ENCODE measurements at regions not wholly inside any gene's neighbourhood (a gene's known extent, or its start where the extent isn't known, plus 50 kb on each side); places are given as distances from the start of the nearest gene placed in this dataset.

- TF ChIP-seq JUNB (IDR thresholded peaks at IDR 0.05) (no peak), SIN3A (IDR thresholded peaks at IDR 0.05; ENCODE audit: low read depth, low read length) (no peak), IKZF1 (conservative IDR thresholded peaks at IDR 0.05) (no peak), EZH2 (IDR thresholded peaks at IDR 0.05; ENCODE audit: borderline replicate concordance, control insufficient read depth, low read depth, low read length) (no peak)
Observed at GRCh38 chr6:44011350-44011920, 115.8 kb downstream of the MRPL14 start.
